SK-N-MC (cell line): ENCODE measurements at regions not wholly inside any gene's neighbourhood (a gene's known extent, or its start where the extent isn't known, plus 50 kb on each side); places are given as distances from the start of the nearest gene placed in this dataset.

ENCODE experiments used
- DNase-seq: peaks from one replicate; pipeline ENCODE4 v3.0.0-alpha.2; 2011; ENCODE audit warnings: low read depth, low spot score
- H3K27ac ChIP-seq: fragments of 200-600 bp; sonication (generic); 2 replicates; pipeline ENCODE4 v1.5.1; 2016; ENCODE audit warnings: mixed run types
- H3K36me3 ChIP-seq: fragments of 200-600 bp; sonication (generic); 2 replicates; pipeline ENCODE4 v1.6.1; 2017; ENCODE audit warnings: antibody characterized with exemption, low read length, mixed read lengths; ENCODE audit not compliant: insufficient read depth
- H3K4me3 ChIP-seq: fragments of 200-600 bp; sonication (generic); 2 replicates; pipeline ENCODE4 v1.5.1; 2016
- H3K9ac ChIP-seq: fragments of 200-600 bp; sonication (generic); 2 replicates; pipeline ENCODE4 v1.8.0; 2017; ENCODE audit warnings: mixed run types, mixed read lengths; ENCODE audit not compliant: insufficient read length
- H3K9me3 ChIP-seq: fragments of 200-600 bp; sonication (generic); 2 replicates; pipeline ENCODE4 v1.6.1; 2017; ENCODE audit warnings: low read depth, mild to moderate bottlenecking, antibody characterized with exemption, low read length, moderate library complexity, mixed read lengths
- EZH2 ChIP-seq: fragments of 200-600 bp; sonication (generic); IDR thresholded peaks from one replicate; pipeline ENCODE4 v1.6.1; 2017; ENCODE audit warnings: antibody characterized with exemption
- FOXP2 ChIP-seq: optimal IDR thresholded peaks from 2 replicates; pipeline ENCODE3; 2011; ENCODE audit warnings: mild to moderate bottlenecking, moderate library complexity; ENCODE audit not compliant: insufficient read depth; ENCODE audit errors: extremely low read length, control extremely low read depth
- POLR2AphosphoS5 ChIP-seq: IDR thresholded peaks from 2 replicates; pipeline ENCODE4 v1.6.1; 2012; ENCODE audit warnings: mild to moderate bottlenecking, low read depth, low read length, borderline replicate concordance

DNA sequence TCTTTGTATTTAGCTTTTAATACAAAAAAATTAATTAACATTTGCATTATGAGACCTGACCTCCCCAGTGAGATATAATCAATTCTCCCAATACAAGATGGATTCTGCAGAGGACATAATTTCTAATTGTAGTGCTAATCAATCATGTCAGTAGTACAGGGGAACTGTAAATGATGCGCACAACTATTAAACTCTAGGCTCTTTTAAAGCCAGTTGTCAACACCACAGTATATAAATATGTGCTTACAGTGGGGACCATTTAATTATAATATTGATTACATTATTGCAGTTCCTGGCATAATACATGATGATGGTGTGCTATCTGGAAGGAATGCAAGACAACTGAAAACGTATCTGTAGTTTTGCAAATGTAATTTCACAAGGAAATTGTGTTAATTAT is 285.6 kb upstream of the EPHA4 start:
- Histone ChIP-seq H3K4me3 (no peak overlapping the region), H3K9ac (no peak overlapping the region), H3K9me3 (no peaks in the 10 kb centered on the region), H3K27ac (no peak overlapping the region), H3K36me3 (no peaks in the 10 kb centered on the region)
- TF ChIP-seq POLR2AphosphoS5 (no peak), FOXP2 (no peak), EZH2 (no peak)
- no peak for DNase-seq

DNA sequence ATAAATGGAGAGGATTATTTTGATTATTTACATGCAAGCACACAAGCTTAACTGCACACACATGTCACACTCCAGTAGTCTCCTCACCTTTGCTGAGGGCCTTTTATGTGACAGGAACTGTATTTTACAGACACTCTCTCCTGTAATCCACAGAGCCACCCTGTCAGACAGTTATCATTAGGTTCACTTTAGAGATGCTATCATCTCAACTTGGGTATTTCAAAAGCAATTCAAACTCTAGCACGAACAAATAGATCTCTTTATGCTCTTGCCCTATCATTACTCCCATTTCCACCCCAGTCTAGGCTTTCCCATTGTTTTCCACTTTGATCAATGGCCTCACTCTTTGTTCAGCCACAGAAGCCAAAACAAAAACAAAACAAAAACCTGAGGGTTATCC is 281.2 kb upstream of the EPHA4 start:
- Histone ChIP-seq H3K27ac (no peak overlapping the region), H3K36me3 (no peaks in the 10 kb centered on the region), H3K9me3 (no peaks in the 10 kb centered on the region), H3K9ac (no peak overlapping the region), H3K4me3 (no peak overlapping the region)
- no peak for DNase-seq
- TF ChIP-seq EZH2 (no peak), POLR2AphosphoS5 (no peak), FOXP2 (no peak)

DNA sequence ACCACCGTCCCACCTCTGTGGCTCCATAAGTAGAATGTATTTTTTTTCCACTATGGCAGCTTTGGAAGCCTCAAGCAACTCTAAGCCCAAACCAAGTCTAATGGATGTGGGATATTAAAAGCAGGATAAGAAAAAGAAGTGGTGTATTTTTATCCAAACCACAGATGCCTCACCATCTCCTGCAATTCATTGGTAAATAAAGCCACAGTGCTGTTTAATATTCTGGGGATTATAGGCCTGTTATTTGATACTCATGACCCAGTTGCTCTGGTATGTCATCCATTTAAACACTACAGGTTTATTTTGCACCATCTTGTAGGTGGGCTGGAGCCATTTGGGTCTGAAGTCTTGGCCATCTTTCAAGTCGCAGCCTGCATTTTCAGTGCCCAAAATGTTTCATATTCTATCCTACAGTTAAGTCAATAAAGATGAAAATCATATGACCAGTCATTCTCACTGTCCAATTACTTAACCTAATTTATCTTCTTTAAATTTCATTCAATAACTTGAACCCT is 279.5 kb upstream of the EPHA4 start:
- no peaks in the 10 kb centered on the region for H3K36me3 ChIP-seq

DNA sequence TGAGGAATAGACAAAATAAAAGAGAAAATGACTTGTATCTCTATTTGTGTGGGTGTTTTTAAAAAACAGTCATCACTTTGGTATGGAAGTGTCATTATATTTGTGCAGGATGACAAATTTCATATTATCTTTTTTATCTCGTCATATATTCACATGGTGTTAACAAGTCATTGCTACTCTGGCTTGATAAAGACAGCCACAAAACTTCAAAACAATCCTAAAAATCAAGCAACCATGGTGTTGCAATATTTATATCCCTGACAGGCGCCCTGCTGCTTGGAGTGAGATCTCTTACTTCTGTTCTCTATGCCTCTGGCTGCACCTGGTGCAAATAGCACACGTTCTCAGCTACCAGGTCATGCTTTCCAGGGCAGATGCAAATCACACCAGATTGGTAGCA is 278.0 kb upstream of the EPHA4 start:
- H3K27ac ChIP-seq, result no peak overlapping the region
- H3K4me3 ChIP-seq, result no peak overlapping the region
- H3K9me3 ChIP-seq, result no peaks in the 10 kb centered on the region
- TF ChIP-seq EZH2 (no peak), FOXP2 (no peak), POLR2AphosphoS5 (no peak)
- no peak for DNase-seq
- H3K36me3 ChIP-seq, result no peaks in the 10 kb centered on the region
- H3K9ac ChIP-seq, result no peak overlapping the region

More for the DNA sequence above, 279.5 kb upstream of the EPHA4 start:
- H3K27ac ChIP-seq, result no peak overlapping the region
- TF ChIP-seq EZH2 (no peak), FOXP2 (no peak), POLR2AphosphoS5 (no peak)
- no peak overlapping the region for H3K4me3 ChIP-seq
- H3K9ac ChIP-seq, result no peak overlapping the region
- no peaks in the 10 kb centered on the region for H3K9me3 ChIP-seq
- no peak for DNase-seq

DNA sequence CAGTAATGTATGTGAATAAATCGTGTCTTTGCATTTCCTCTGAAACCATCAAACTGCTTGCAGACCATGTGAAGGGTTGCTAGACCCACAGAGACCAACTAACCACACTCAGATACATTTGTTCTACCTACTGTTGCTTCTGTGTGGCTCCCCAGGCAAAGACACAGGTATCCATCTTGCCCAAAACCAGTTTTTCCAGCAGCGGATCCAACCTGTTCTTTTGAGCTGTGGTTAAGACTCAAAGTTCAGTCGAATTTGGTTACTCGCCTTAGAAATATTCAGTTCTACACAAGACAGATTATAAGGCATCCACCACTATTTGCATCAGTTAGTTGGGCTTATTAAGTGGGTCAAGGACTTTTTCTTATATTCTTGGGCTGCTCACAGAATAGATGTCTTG is 276.2 kb upstream of the EPHA4 start:
- Histone ChIP-seq H3K4me3 (no peak overlapping the region), H3K9me3 (no peaks in the 10 kb centered on the region), H3K27ac (no peak overlapping the region), H3K9ac (no peak overlapping the region), H3K36me3 (no peaks in the 10 kb centered on the region)
- no peak for DNase-seq
- TF ChIP-seq POLR2AphosphoS5 (no peak), FOXP2 (no peak), EZH2 (no peak)

DNA sequence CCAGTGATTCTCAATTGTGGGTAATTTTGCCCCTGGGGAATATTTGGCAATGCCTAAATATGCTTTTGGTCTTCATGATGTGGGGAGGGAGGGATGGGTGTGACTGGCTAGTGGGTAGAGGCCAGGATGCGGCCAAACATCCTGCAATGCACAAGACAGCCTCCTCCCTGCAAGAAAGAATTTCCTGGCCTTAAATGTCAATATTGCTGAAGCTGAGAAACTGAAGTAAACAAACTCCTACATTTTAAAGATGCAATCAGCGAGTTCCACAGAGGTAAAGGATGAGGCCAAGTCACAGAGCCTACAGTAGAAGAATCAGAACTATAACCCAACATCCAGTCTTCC is 272.9 kb upstream of the EPHA4 start:
- H3K36me3 ChIP-seq, result no peaks in the 10 kb centered on the region
- TF ChIP-seq POLR2AphosphoS5, result no peak
- no peak for TF ChIP-seq EZH2
- DNase-seq, result no peak
- no peak overlapping the region for H3K9ac ChIP-seq
- H3K27ac ChIP-seq, result no peak overlapping the region
- no peak overlapping the region for H3K4me3 ChIP-seq
- H3K9me3 ChIP-seq, result no peaks in the 10 kb centered on the region

DNA sequence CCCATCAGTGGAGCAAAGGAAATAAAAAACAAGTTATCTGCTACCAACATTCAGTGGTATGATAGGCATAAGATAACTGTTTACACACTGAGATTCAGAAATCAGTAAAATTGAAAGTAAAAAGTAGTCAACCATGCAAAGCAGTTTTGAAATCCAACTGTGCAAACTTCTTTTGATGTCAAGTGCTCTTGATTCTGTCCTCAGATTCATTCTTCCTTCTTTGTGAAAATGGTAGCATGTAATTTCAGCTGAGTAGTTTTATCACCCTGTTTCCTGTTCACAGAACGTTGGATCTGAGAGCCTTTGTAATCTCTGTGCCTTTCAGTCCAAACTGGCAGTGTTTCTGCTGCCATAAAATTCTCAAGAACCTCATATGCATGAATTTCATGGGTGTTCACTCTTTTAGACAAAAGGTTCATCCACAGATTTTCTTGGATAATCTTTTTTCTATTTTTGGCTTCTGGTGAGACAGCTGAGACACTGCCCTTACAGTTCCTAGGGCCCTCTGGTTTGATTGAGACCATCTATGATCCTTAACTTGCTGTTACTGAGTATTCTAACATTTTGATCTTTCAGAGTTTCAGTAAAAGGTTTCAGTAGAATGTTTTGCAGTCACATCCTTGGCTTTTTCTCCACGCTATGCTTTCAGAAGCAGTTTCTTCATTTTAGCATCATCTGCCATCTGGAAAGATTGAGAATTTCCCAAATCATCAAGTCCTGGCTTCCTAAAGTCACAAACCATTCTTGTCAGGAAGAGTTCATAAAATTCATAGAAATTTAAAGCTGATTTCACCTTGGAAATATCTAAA is 272.3 kb upstream of the EPHA4 start:
- H3K9ac ChIP-seq, result no peak overlapping the region
- peak; percentile 82 for DNase-seq
- H3K4me3 ChIP-seq, result peak overlapping the region; percentile 65
- H3K36me3 ChIP-seq, result no peaks in the 10 kb centered on the region
- no peaks in the 10 kb centered on the region for H3K9me3 ChIP-seq
- no peak for TF ChIP-seq FOXP2
- no peak for TF ChIP-seq EZH2
- TF ChIP-seq POLR2AphosphoS5, result peak; percentile 70; the same call in 1 of the 2 replicates
- H3K27ac ChIP-seq, result peak overlapping the region; percentile 63

DNA sequence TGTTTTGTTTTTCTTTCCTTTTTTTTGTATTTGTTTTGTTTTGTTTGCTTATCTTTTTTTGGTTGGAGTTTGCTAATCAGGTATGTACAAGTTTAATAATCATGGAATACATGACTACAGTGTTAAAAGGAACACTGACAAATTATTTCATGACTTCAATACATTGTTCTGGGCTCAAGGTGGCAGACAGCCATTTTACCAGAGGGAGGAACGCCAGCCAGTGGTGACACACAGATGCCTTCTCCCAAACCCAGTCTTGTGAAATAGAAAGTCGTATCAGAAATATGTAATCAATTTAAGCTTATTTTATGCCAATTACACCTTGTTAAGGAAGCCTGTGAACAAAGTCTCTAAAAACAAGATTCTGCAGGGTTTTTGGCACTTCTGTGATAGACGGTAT is 264.0 kb upstream of the EPHA4 start:
- no peak for DNase-seq
- Histone ChIP-seq H3K4me3 (no peak overlapping the region), H3K9ac (no peak overlapping the region), H3K9me3 (no peaks in the 10 kb centered on the region), H3K27ac (no peak overlapping the region), H3K36me3 (no peaks in the 10 kb centered on the region)
- no peak for TF ChIP-seq FOXP2
- TF ChIP-seq EZH2, result no peak
- no peak for TF ChIP-seq POLR2AphosphoS5

DNA sequence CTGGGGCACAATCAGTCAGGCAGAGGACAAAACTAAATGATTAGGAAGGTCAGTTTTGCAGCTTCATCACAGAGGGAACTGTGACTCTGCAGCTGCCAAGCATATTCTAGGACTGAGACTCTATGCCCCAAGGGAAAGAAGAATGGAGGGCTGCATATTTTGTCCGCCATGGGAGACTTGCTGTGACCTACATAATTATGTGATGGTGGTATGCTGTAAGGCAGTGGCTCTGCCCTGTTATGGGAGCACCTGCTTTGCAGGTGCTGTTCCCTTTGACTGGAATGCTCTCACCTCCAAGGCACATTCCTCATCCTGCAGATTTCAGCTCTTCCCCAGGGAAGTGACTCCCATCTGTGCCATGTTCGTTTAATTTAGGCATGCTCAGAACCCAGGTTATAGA is 261.9 kb upstream of the EPHA4 start:
- no peaks in the 10 kb centered on the region for H3K36me3 ChIP-seq
- no peak for TF ChIP-seq EZH2
- no peak for TF ChIP-seq POLR2AphosphoS5
- TF ChIP-seq FOXP2, result no peak
- no peak for DNase-seq
- H3K9ac ChIP-seq, result no peak overlapping the region
- H3K27ac ChIP-seq, result no peak overlapping the region
- H3K4me3 ChIP-seq, result no peak overlapping the region
- no peaks in the 10 kb centered on the region for H3K9me3 ChIP-seq
